Coronary artery (tissue), 2 donors: ENCODE measurements at regions not wholly inside any gene's neighbourhood (a gene's known extent, or its start where the extent isn't known, plus 50 kb on each side); places are given as distances from the start of the nearest gene placed in this dataset.

ENCODE experiments used
- DNase-seq: peaks from one replicate; pipeline ENCODE4 v3.0.0-alpha.2; 2017; ENCODE audit warnings: low spot score
- H3K27ac ChIP-seq, 2 donors: fragments of 200-600 bp; sonication (generic); one replicate each; pipeline ENCODE4 v1.5.1; 2016 to 2019
- H3K4me3 ChIP-seq: fragments of 200-600 bp; sonication (generic); 2 replicates; pipeline ENCODE4 v1.5.1; 2016; ENCODE audit warnings: mild to moderate bottlenecking, moderate library complexity
- CTCF ChIP-seq: fragments of 200-600 bp; sonication (generic); IDR thresholded peaks from one replicate; pipeline ENCODE4 v1.5.1; 2019; ENCODE audit warnings: antibody characterized with exemption

- no peak for DNase-seq
- no peak for TF ChIP-seq CTCF
- Histone ChIP-seq H3K27ac (no peak overlapping the region), H3K4me3 (no peak overlapping the region)
Observed at GRCh38 chr11:15748132-15748531, 608.2 kb downstream of the SOX6 start.

- DNase-seq, result no peak
- Histone ChIP-seq H3K4me3 (no peak overlapping the region), H3K27ac (no peak overlapping the region)
- no peak for TF ChIP-seq CTCF
Observed at GRCh38 chr11:15748741-15749140, 607.6 kb downstream of the SOX6 start.

GRCh38 chr11:15750535-15751308, 605.6 kb downstream of the SOX6 start:
- no peak for DNase-seq
- Histone ChIP-seq H3K4me3 (no peak overlapping the region), H3K27ac (no peak overlapping the region)
- TF ChIP-seq CTCF, result no peak

- H3K4me3 ChIP-seq, result no peak overlapping the region
- DNase-seq, result no peak
- no peak overlapping the region for H3K27ac ChIP-seq
- no peak for TF ChIP-seq CTCF
Observed at GRCh38 chr11:15754221-15754620, 602.1 kb downstream of the SOX6 start.

GRCh38 chr11:15757048-15757698, 599.2 kb downstream of the SOX6 start:
- H3K27ac ChIP-seq, result no peak overlapping the region
- no peak for TF ChIP-seq CTCF
- no peak for DNase-seq

GRCh38 chr11:15758857-15759465, 597.4 kb downstream of the SOX6 start:
- no peak for TF ChIP-seq CTCF
- H3K27ac ChIP-seq, result no peak overlapping the region
- H3K4me3 ChIP-seq, result peak overlapping the region; percentile 49
- DNase-seq, result no peak

More at GRCh38 chr11:15757048-15757698, 599.2 kb downstream of the SOX6 start:
- H3K4me3 ChIP-seq, result no peak overlapping the region
